Osteoblast (primary cell): ENCODE measurements at regions not wholly inside any gene's neighbourhood (a gene's known extent, or its start where the extent isn't known, plus 50 kb on each side); places are given as distances from the start of the nearest gene placed in this dataset.

ENCODE experiments used
- DNase-seq: peaks from one replicate; pipeline ENCODE4 v3.0.0; 2011; ENCODE audit warnings: low spot score, mixed read lengths; ENCODE audit not compliant: insufficient read length; ENCODE audit errors: missing footprints
- H2AFZ ChIP-seq: 2 replicates; pipeline ENCODE4 v1.6.0; 2011; ENCODE audit warnings: mild to moderate bottlenecking, low read length
- H3K27ac ChIP-seq: 2 replicates; pipeline ENCODE4 v1.5.1; 2011; ENCODE audit warnings: mild to moderate bottlenecking, low read depth, low read length, moderate library complexity
- H3K27me3 ChIP-seq: 2 replicates; pipeline ENCODE4 v1.6.0; 2012; ENCODE audit warnings: mild to moderate bottlenecking, control low read depth, inconsistent platforms, low read length, moderate library complexity; ENCODE audit not compliant: insufficient read depth
- H3K36me3 ChIP-seq: 2 replicates; pipeline ENCODE4 v1.5.1; 2011; ENCODE audit warnings: mild to moderate bottlenecking, low read length, control low read depth, moderate library complexity; ENCODE audit not compliant: insufficient read depth
- H3K4me1 ChIP-seq: 2 replicates; pipeline ENCODE4 v1.5.1; 2011; ENCODE audit warnings: mild to moderate bottlenecking, low read length, control low read depth, moderate library complexity; ENCODE audit not compliant: insufficient read depth
- H3K4me2 ChIP-seq: 2 replicates; pipeline ENCODE4 v1.6.0; 2011; ENCODE audit warnings: mild to moderate bottlenecking, low read length; ENCODE audit not compliant: insufficient read depth
- H3K4me3 ChIP-seq: fragments of 200-600 bp; sonication (generic); 3 replicates; pipeline ENCODE4 v1.5.1; 2012; ENCODE audit warnings: mild to moderate bottlenecking, low read length, inconsistent platforms; ENCODE audit not compliant: insufficient read depth
- H3K79me2 ChIP-seq: 2 replicates; pipeline ENCODE4 v1.6.0; 2012; ENCODE audit warnings: mild to moderate bottlenecking, low read length, control low read depth, inconsistent platforms; ENCODE audit not compliant: insufficient read depth
- H3K9me3 ChIP-seq: 2 replicates; pipeline ENCODE4 v1.5.1; 2011; ENCODE audit warnings: low read depth, low read length, control low read depth
- H4K20me1 ChIP-seq: 2 replicates; pipeline ENCODE4 v1.6.0; 2012; ENCODE audit warnings: mild to moderate bottlenecking, low read length, control low read depth; ENCODE audit not compliant: insufficient read depth
- CTCF ChIP-seq: IDR thresholded peaks from 2 replicates; pipeline ENCODE4 v1.5.1; 2011; ENCODE audit warnings: mild to moderate bottlenecking, low read depth, low read length, moderate library complexity; ENCODE audit errors: extremely low read depth

- TF ChIP-seq CTCF = no peak
- no peak overlapping the region for H3K27ac ChIP-seq
- DNase-seq = no peak
- no peaks in the 10 kb centered on the region for H4K20me1 ChIP-seq
- H3K4me2 ChIP-seq = no peak overlapping the region
- H3K79me2 ChIP-seq = no peaks in the 10 kb centered on the region
- no peaks in the 10 kb centered on the region for H3K4me1 ChIP-seq
- no peaks in the 10 kb centered on the region for H3K27me3 ChIP-seq
- no peak overlapping the region for H2AFZ ChIP-seq
- no peaks in the 10 kb centered on the region for H3K9me3 ChIP-seq
- no peaks in the 10 kb centered on the region for H3K36me3 ChIP-seq
- H3K4me3 ChIP-seq = no peak overlapping the region
Observed at GRCh38 chr1:69319287-69319686, 248.4 kb upstream of the LRRC7 start.

GRCh38 chr1:69320757-69321211 is 246.9 kb upstream of the LRRC7 start:
- Histone ChIP-seq H3K36me3 (no peaks in the 10 kb centered on the region), H4K20me1 (no peaks in the 10 kb centered on the region)
- TF ChIP-seq CTCF = no peak

DNA sequence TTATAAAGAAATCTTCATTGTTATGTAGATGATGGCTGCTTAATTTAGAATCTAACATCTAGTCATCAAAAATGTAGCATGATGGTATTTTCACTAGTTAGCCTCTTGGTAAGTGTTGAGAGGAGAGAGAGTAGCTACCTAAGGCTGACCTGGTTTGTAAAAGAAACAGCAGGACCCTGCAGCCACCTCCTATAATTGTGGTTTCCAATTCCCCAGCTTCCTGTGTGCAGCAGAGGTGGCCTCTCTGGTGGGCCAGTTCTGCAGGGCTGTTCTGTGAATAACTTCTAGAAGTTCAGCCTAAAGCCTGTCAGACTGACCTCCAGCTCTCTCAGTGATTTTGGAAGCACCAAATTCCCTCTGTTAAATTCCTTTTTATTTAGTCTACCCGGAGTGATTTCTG is 246.4 kb upstream of the LRRC7 start:
- no peaks in the 10 kb centered on the region for H3K27me3 ChIP-seq
- no peak overlapping the region for H3K4me3 ChIP-seq
- no peaks in the 10 kb centered on the region for H3K4me1 ChIP-seq
- no peak overlapping the region for H2AFZ ChIP-seq
- no peaks in the 10 kb centered on the region for H3K79me2 ChIP-seq
- no peak overlapping the region for H3K27ac ChIP-seq
- DNase-seq = no peak
- no peak overlapping the region for H3K4me2 ChIP-seq
- no peak for TF ChIP-seq CTCF
- no peaks in the 10 kb centered on the region for H3K36me3 ChIP-seq
- no peaks in the 10 kb centered on the region for H3K9me3 ChIP-seq
- no peaks in the 10 kb centered on the region for H4K20me1 ChIP-seq

More at GRCh38 chr1:69320757-69321211, 246.9 kb upstream of the LRRC7 start:
- H3K79me2 ChIP-seq = no peaks in the 10 kb centered on the region
- no peak overlapping the region for H3K4me2 ChIP-seq
- no peaks in the 10 kb centered on the region for H3K9me3 ChIP-seq
- no peak overlapping the region for H2AFZ ChIP-seq
- H3K4me1 ChIP-seq = no peaks in the 10 kb centered on the region
- no peak overlapping the region for H3K4me3 ChIP-seq
- DNase-seq = no peak
- H3K27ac ChIP-seq = no peak overlapping the region
- no peaks in the 10 kb centered on the region for H3K27me3 ChIP-seq

GRCh38 chr1:69328186-69328585 is 239.5 kb upstream of the LRRC7 start:
- Histone ChIP-seq H3K79me2 (no peaks in the 10 kb centered on the region), H3K4me2 (no peak overlapping the region), H3K9me3 (no peaks in the 10 kb centered on the region), H3K36me3 (no peaks in the 10 kb centered on the region), H3K4me1 (no peaks in the 10 kb centered on the region), H3K27me3 (no peaks in the 10 kb centered on the region), H3K4me3 (no peak overlapping the region), H4K20me1 (no peaks in the 10 kb centered on the region), H3K27ac (no peak overlapping the region), H2AFZ (no peak overlapping the region)
- no peak for TF ChIP-seq CTCF
- DNase-seq = no peak
